Astrocyte of the hippocampus (primary cell): ENCODE measurements at regions not wholly inside any gene's neighbourhood (a gene's known extent, or its start where the extent isn't known, plus 50 kb on each side); places are given as distances from the start of the nearest gene placed in this dataset.
A peak's percentile ranks its signal among the peaks of the same experiment; 100 is the strongest.
"Not testable (repeated sequence)": the region's sequence is repeated elsewhere in the genome, so short reads cannot be mapped to it uniquely, and the experiment has no call there.

Experiments
- DNase-seq: peaks from one replicate; pipeline ENCODE4 v3.0.0; 2011; ENCODE audit warnings: low read depth, low spot score

- DNase-seq = no peak
These were observed 284.0 kb upstream of the DEPDC1 start for GRCh38 chr1:68780919-68781318.

GRCh38 chr1:68782890-68783289 is 286.0 kb upstream of the DEPDC1 start:
- DNase-seq = no peak

- no peak for DNase-seq
These were observed 288.4 kb upstream of the DEPDC1 start for GRCh38 chr1:68785328-68785727.

- DNase-seq = no peak
These were observed 291.9 kb upstream of the DEPDC1 start for GRCh38 chr1:68788762-68789161.

GRCh38 chr1:68791800-68792199 is 294.9 kb upstream of the DEPDC1 start:
- no peak for DNase-seq

GRCh38 chr1:68795956-68796355 is 299.1 kb upstream of the DEPDC1 start:
- peak; percentile 8 for DNase-seq

- DNase-seq = no peak
These were observed 300.0 kb upstream of the DEPDC1 start for GRCh38 chr1:68796888-68797287.

GRCh38 chr1:68798071-68798470 is 301.2 kb upstream of the DEPDC1 start:
- DNase-seq = no peak

GRCh38 chr1:68799096-68799495 is 302.2 kb upstream of the DEPDC1 start:
- DNase-seq = no peak

- no peak for DNase-seq
These were observed 303.3 kb upstream of the DEPDC1 start for GRCh38 chr1:68800182-68800581.

GRCh38 chr1:68801440-68801839 is 304.6 kb upstream of the DEPDC1 start:
- DNase-seq = no peak

GRCh38 chr1:68805097-68805641 is 308.3 kb upstream of the DEPDC1 start:
- DNase-seq = no peak

GRCh38 chr1:68808351-68808750 is 311.5 kb upstream of the DEPDC1 start:
- peak; percentile 44 for DNase-seq

GRCh38 chr1:68811806-68812205 is 314.9 kb upstream of the DEPDC1 start:
- DNase-seq = no peak

GRCh38 chr1:68812333-68812732 is 315.5 kb upstream of the DEPDC1 start:
- DNase-seq = no peak

GRCh38 chr1:68814067-68814466 is 317.2 kb upstream of the DEPDC1 start:
- peak; percentile 74 for DNase-seq

- DNase-seq = no peak
These were observed 318.8 kb upstream of the DEPDC1 start for GRCh38 chr1:68815632-68816031.

GRCh38 chr1:68817505-68818210 is 320.8 kb upstream of the DEPDC1 start:
- DNase-seq = not testable (repeated sequence)

GRCh38 chr1:68819190-68819829 is 322.4 kb upstream of the DEPDC1 start:
- DNase-seq = peak; percentile 56

- DNase-seq = no peak
These were observed 323.3 kb upstream of the DEPDC1 start for GRCh38 chr1:68820151-68820550.

- no peak for DNase-seq
These were observed 330.0 kb upstream of the DEPDC1 start for GRCh38 chr1:68826836-68827235.

- no peak for DNase-seq
These were observed 330.4 kb upstream of the DEPDC1 start for GRCh38 chr1:68827261-68827660.

- no peak for DNase-seq
These were observed 331.1 kb upstream of the DEPDC1 start for GRCh38 chr1:68828013-68828412.
